GM13977 (cell line): ENCODE measurements at regions not wholly inside any gene's neighbourhood (a gene's known extent, or its start where the extent isn't known, plus 50 kb on each side); places are given as distances from the start of the nearest gene placed in this dataset.
A peak's percentile ranks its signal among the peaks of the same experiment; 100 is the strongest.

Source experiments
- DNase-seq: peaks from one replicate; pipeline ENCODE4 v3.0.0; 2012; ENCODE audit warnings: low spot score
- CTCF ChIP-seq: IDR thresholded peaks from 2 replicates; pipeline ENCODE4 v1.5.1; 2012; ENCODE audit warnings: mild to moderate bottlenecking, control low read depth; ENCODE audit not compliant: insufficient read depth; ENCODE audit errors: extremely low read depth, missing control alignments
- in situ Hi-C: fragments of 300-500 bp; cut with MboI; formaldehyde crosslinking; loops from one replicate; pipeline ENCODE4 v1.12.0; 2022; ENCODE audit warnings: low sequenced_read_pairs, low pct_unique_long_range_greater_than_20kb, mixed read lengths, inconsistent platforms; ENCODE audit not compliant: unreplicated experiment

DNA sequence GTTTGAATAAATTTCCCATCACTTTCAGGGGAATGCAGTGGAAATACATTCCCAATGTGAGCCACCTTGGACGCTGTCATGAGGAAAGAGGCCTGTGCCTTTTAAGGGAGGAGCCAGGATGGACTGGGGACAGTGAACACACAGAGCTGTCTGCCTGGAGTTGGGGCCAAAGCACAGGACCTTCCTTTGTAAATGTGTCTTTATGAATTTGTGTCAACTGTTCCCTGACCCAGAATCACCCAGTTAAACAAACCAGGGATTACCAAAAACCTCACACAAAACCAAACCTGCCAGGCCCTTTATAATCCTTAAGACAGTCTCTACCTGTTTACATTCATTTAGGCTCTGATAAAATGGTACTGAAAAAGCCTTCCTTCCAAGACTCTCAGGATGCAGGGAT lies 513.7 kb downstream of the MAFB start:
- in situ Hi-C loops, result no loop called here
- DNase-seq, result no peak
- TF ChIP-seq CTCF, result no peak

GRCh38 chr20:40173872-40174271 lies 515.2 kb downstream of the MAFB start:
- DNase-seq, result no peak
- in situ Hi-C loops, result no loop called here
- TF ChIP-seq CTCF, result no peak

DNA sequence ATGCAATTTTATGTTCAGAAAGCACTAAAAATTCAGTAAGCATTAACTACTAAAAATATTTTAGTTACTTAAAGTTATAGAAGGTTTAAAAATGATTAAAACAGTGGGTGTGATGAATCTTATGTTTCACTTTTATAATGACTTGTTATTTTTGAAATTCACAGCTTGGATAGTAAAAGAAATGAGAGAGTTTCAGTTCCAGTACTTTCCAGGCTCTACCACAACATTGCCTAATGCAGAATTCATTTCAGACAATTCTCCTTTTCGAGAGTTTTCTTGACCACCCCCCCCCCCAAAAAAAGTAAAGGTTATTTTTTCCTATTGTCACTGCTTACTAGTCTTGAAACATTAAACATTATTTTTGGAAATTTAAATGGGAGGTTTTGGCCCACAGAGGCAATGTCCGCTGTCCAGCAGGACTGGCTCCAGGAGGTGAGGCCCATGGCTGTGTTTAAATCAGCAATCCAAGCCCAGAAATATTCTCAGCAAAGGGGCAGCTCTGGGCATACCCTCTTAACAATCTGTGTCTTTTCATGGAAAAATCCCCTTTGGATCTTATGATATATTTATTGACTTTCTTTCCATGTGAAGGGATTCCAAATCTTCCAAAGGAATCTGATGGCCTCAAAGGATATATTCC lies 519.9 kb downstream of the MAFB start:
- in situ Hi-C loops, result no loop called here
- DNase-seq, result no peak
- TF ChIP-seq CTCF, result no peak

- no peak for DNase-seq
- no peak for TF ChIP-seq CTCF
- in situ Hi-C loops, result no loop called here
Observed at GRCh38 chr20:40161391-40161790, 527.6 kb downstream of the MAFB start.

DNA sequence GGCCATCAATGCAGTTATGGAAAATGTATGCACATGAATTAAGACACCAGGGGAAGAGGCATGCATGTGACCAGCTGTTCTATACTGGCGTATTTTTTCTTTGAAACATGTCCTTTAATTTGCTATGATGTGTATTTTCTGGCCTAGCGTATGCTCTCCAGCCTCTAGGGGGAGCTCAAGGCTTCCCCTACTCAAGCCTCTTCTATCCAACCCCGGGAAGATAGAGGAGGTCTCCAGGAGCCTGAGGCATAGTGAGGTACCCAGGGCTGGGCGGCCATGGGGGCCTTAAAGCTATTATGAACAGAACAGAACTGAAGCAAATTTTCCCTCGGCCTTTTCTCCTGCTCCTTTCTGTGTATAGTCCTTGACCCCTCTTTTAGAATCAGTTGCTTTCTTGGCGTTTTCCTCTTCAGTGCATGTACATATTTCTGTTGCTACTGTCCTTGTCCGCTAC lies 528.9 kb downstream of the MAFB start:
- in situ Hi-C loops, result no loop called here
- TF ChIP-seq CTCF, result peak; percentile 70
- peak; percentile 22 for DNase-seq

DNA sequence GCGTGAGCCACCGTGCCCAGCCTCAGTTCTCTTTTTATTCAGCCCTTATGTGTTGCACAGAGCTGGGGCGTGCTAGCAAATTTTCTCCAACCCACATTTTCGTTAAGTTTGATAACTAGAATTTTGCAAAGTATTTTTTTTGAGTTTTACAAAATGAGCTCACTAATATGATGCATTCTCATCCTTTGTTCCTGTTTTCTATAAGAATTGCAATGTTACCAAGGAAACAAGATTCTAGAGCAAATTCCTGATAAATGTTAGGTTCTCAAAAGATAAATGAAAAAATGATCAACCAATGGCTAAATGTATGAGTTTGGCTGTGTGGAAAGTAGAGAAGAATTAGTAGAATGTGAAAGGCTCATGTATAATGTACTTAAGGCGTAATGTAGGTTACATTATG lies 529.8 kb downstream of the MAFB start:
- in situ Hi-C loops, result no loop called here
- DNase-seq, result no peak
- no peak for TF ChIP-seq CTCF
